Central memory CD4-positive, alpha-beta T cell (primary cell): ENCODE measurements at regions not wholly inside any gene's neighbourhood (a gene's known extent, or its start where the extent isn't known, plus 50 kb on each side); places are given as distances from the start of the nearest gene placed in this dataset.

Experiments used
- DNase-seq: peaks from one replicate; pipeline ENCODE4 v3.0.0; 2022

- DNase-seq = no peak
Measured at GRCh38 chr13:99821741-99822140, 149.8 kb downstream of the ZIC5 start.

- no peak for DNase-seq
Measured at GRCh38 chr13:99819967-99820366, 151.6 kb downstream of the ZIC5 start.

- DNase-seq = no peak
Measured at GRCh38 chr13:99816321-99816720, 155.2 kb downstream of the ZIC5 start.

- no peak for DNase-seq
Measured at GRCh38 chr13:99813336-99814095, 158.1 kb downstream of the ZIC5 start.

GRCh38 chr13:99812625-99813024 lies 158.9 kb downstream of the ZIC5 start:
- DNase-seq = no peak

GRCh38 chr13:99811067-99811700 lies 160.4 kb downstream of the ZIC5 start:
- no peak for DNase-seq

GRCh38 chr13:99809926-99810325 lies 161.6 kb downstream of the ZIC5 start:
- no peak for DNase-seq

- DNase-seq = no peak
Measured at GRCh38 chr13:99809496-99809895, 162.1 kb downstream of the ZIC5 start.

GRCh38 chr13:99808786-99809185 lies 162.8 kb downstream of the ZIC5 start:
- DNase-seq = no peak

- DNase-seq = no peak
Measured at GRCh38 chr13:99806671-99807070, 164.9 kb downstream of the ZIC5 start.

- no peak for DNase-seq
Measured at GRCh38 chr13:99805361-99805760, 166.2 kb downstream of the ZIC5 start.

- no peak for DNase-seq
Measured at GRCh38 chr13:99803141-99803540, 168.4 kb downstream of the ZIC5 start.

GRCh38 chr13:99802416-99802815 lies 169.2 kb downstream of the ZIC5 start:
- no peak for DNase-seq

- DNase-seq = no peak
Measured at GRCh38 chr13:99800951-99801350, 170.6 kb downstream of the ZIC5 start.

- no peak for DNase-seq
Measured at GRCh38 chr13:99800011-99800410, 171.6 kb downstream of the ZIC5 start.

GRCh38 chr13:99798756-99799155 lies 172.8 kb downstream of the ZIC5 start:
- DNase-seq = no peak

GRCh38 chr13:99797691-99798090 lies 173.9 kb downstream of the ZIC5 start:
- DNase-seq = no peak

- DNase-seq = no peak
Measured at GRCh38 chr13:99796175-99796819, 175.3 kb downstream of the ZIC5 start.

GRCh38 chr13:99792079-99792921 lies 179.3 kb downstream of the ZIC5 start:
- no peak for DNase-seq

- DNase-seq = no peak
Measured at GRCh38 chr13:99782669-99783068, 188.9 kb downstream of the ZIC5 start.

- DNase-seq = no peak
Measured at GRCh38 chr13:99778500-99778899, 193.1 kb downstream of the ZIC5 start.

GRCh38 chr13:99777873-99778272 lies 193.7 kb downstream of the ZIC5 start:
- no peak for DNase-seq

GRCh38 chr13:99774644-99775043 lies 196.9 kb downstream of the ZIC5 start:
- no peak for DNase-seq
